DND-41 (cell line): ENCODE measurements at regions not wholly inside any gene's neighbourhood (a gene's known extent, or its start where the extent isn't known, plus 50 kb on each side); places are given as distances from the start of the nearest gene placed in this dataset.
A peak's percentile ranks its signal among the peaks of the same experiment; 100 is the strongest.
"Not testable (repeated sequence)": the region's sequence is repeated elsewhere in the genome, so short reads cannot be mapped to it uniquely, and the experiment has no call there.

ENCODE experiments used
- ATAC-seq: fragments of 200-7000 bp; cut with Tn5 transposase; 3 replicates; pipeline ENCODE4 v1.9.1; 2021; ENCODE audit warnings: low read depth; ENCODE audit not compliant: insufficient read depth
- DNase-seq: peaks from one replicate; pipeline ENCODE4 v3.0.0-alpha.2; 2020
- H2AFZ ChIP-seq: 2 replicates; pipeline ENCODE4 v1.6.0; 2012; ENCODE audit warnings: low read depth, low read length
- H3K27ac ChIP-seq: 2 replicates; pipeline ENCODE4 v1.5.1; 2012; ENCODE audit warnings: low read length, inconsistent platforms
- H3K27me3 ChIP-seq: fragments of 200-600 bp; sonication (generic); 2 replicates; pipeline ENCODE4 v1.6.0; 2012; ENCODE audit warnings: low read length, mild to moderate bottlenecking, inconsistent platforms; ENCODE audit not compliant: insufficient read depth, poor library complexity
- H3K36me3 ChIP-seq: 2 replicates; pipeline ENCODE4 v1.5.1; 2012; ENCODE audit warnings: low read length, inconsistent platforms; ENCODE audit not compliant: insufficient read depth
- H3K4me1 ChIP-seq: 2 replicates; pipeline ENCODE4 v1.5.1; 2012; ENCODE audit warnings: mild to moderate bottlenecking, low read length; ENCODE audit not compliant: insufficient read depth
- H3K4me2 ChIP-seq: 2 replicates; pipeline ENCODE4 v1.6.0; 2012; ENCODE audit warnings: mild to moderate bottlenecking, moderate library complexity, low read length, inconsistent platforms; ENCODE audit not compliant: insufficient read depth
- H3K4me3 ChIP-seq, 2 experiments: fragments of 200-600 bp in 1 of 2; shearing (Covaris generic) in 1 of 2; 2 replicates each; pipeline ENCODE4 v1.5.1; 2012 to 2016; ENCODE audit warnings: inconsistent platforms in 2 of 2, low read length in 2 of 2, mild to moderate bottlenecking in 2 of 2, low read depth in 1 of 2, moderate library complexity in 1 of 2
- H3K79me2 ChIP-seq: 2 replicates; pipeline ENCODE4 v1.6.0; 2012; ENCODE audit warnings: low read length, inconsistent platforms; ENCODE audit not compliant: insufficient read depth
- H3K9ac ChIP-seq: 2 replicates; pipeline ENCODE4 v1.6.0; 2012; ENCODE audit warnings: low read depth, mild to moderate bottlenecking, inconsistent platforms, low read length, moderate library complexity
- H3K9me3 ChIP-seq: 2 replicates; pipeline ENCODE4 v1.5.1; 2012; ENCODE audit warnings: low read length, moderate library complexity, mild to moderate bottlenecking, inconsistent platforms; ENCODE audit not compliant: insufficient read depth, severe bottlenecking
- H4K20me1 ChIP-seq: 2 replicates; pipeline ENCODE4 v1.6.0; 2012; ENCODE audit warnings: low read length; ENCODE audit not compliant: insufficient read depth
- CTCF ChIP-seq: IDR thresholded peaks from 2 replicates; pipeline ENCODE4 v1.5.1; 2012; ENCODE audit warnings: borderline replicate concordance, low read length, moderate library complexity, mild to moderate bottlenecking; ENCODE audit not compliant: poor library complexity, severe bottlenecking; ENCODE audit errors: extremely low read depth

- not testable (repeated sequence) for H3K9ac ChIP-seq, H3K36me3 ChIP-seq, H3K4me2 ChIP-seq, DNase-seq, H3K27me3 ChIP-seq, H3K79me2 ChIP-seq, H3K4me1 ChIP-seq, H4K20me1 ChIP-seq, H2AFZ ChIP-seq, H3K27ac ChIP-seq, H3K9me3 ChIP-seq, H3K4me3 ChIP-seq, ATAC-seq
Observed at GRCh38 chr9:41075671-41076070, 52.8 kb downstream of the FOXD4L6 start.

GRCh38 chr9:41074356-41074942 is 54.0 kb downstream of the FOXD4L6 start:
- not testable (repeated sequence) for H3K9ac ChIP-seq, H3K79me2 ChIP-seq, H3K27me3 ChIP-seq, H3K4me3 ChIP-seq, H3K4me2 ChIP-seq, H3K9me3 ChIP-seq, ATAC-seq, H2AFZ ChIP-seq, DNase-seq, H3K36me3 ChIP-seq, H3K4me1 ChIP-seq, H4K20me1 ChIP-seq, H3K27ac ChIP-seq

GRCh38 chr9:41073471-41074243 is 54.8 kb downstream of the FOXD4L6 start:
- not testable (repeated sequence) for H3K9me3 ChIP-seq, DNase-seq, H4K20me1 ChIP-seq, H3K27ac ChIP-seq, H3K4me3 ChIP-seq, H3K27me3 ChIP-seq, H3K36me3 ChIP-seq, H3K9ac ChIP-seq, H3K79me2 ChIP-seq, ATAC-seq, H2AFZ ChIP-seq, H3K4me2 ChIP-seq, H3K4me1 ChIP-seq

GRCh38 chr9:41064125-41064795 is 64.2 kb downstream of the FOXD4L6 start:
- ATAC-seq (peak; percentile 86), DNase-seq (peak; percentile 72)
- Histone ChIP-seq H3K9ac (peak overlapping the region; percentile 32), H2AFZ (peak overlapping the region; percentile 51; the same call in 1 of the 2 replicates), H3K27ac (peak overlapping the region; percentile 62), H3K4me2 (peak overlapping the region; percentile 65), H3K4me3 (peak overlapping the region in 1 of 2 experiments; percentile 59; a peak in 2 of 4 replicates)
- not testable (repeated sequence) for H3K27me3 ChIP-seq, H3K79me2 ChIP-seq, H3K36me3 ChIP-seq, H3K9me3 ChIP-seq, H4K20me1 ChIP-seq, H3K4me1 ChIP-seq
- peak; percentile 32 for TF ChIP-seq CTCF

- H3K36me3 ChIP-seq, H3K4me2 ChIP-seq, H4K20me1 ChIP-seq, H3K9ac ChIP-seq, DNase-seq, H3K4me1 ChIP-seq, H3K27ac ChIP-seq, ATAC-seq, H3K9me3 ChIP-seq, H3K27me3 ChIP-seq, H3K79me2 ChIP-seq, H3K4me3 ChIP-seq, H2AFZ ChIP-seq: not testable (repeated sequence)
Observed at GRCh38 chr9:41063243-41063642, 65.2 kb downstream of the FOXD4L6 start.

- H3K4me1 ChIP-seq, H3K27ac ChIP-seq, H3K9me3 ChIP-seq, H3K27me3 ChIP-seq, H4K20me1 ChIP-seq, DNase-seq, H3K9ac ChIP-seq, H3K4me2 ChIP-seq, H3K4me3 ChIP-seq, ATAC-seq, H3K36me3 ChIP-seq, H3K79me2 ChIP-seq, H2AFZ ChIP-seq: not testable (repeated sequence)
Observed at GRCh38 chr9:41059603-41060002, 68.9 kb downstream of the FOXD4L6 start.

- H3K27ac ChIP-seq, H3K27me3 ChIP-seq, ATAC-seq: not testable (repeated sequence)
Observed at GRCh38 chr9:41053666-41054363, 74.7 kb downstream of the FOXD4L6 start.

More at GRCh38 chr9:41053666-41054363, 74.7 kb downstream of the FOXD4L6 start:
- not testable (repeated sequence) for H3K36me3 ChIP-seq, H3K79me2 ChIP-seq, DNase-seq, H3K9me3 ChIP-seq, H3K4me2 ChIP-seq, H3K9ac ChIP-seq, H3K4me1 ChIP-seq, H4K20me1 ChIP-seq, H3K4me3 ChIP-seq, H2AFZ ChIP-seq
